Esophagus muscularis mucosa (tissue), 3 donors: ENCODE measurements at regions not wholly inside any gene's neighbourhood (a gene's known extent, or its start where the extent isn't known, plus 50 kb on each side); places are given as distances from the start of the nearest gene placed in this dataset.

Source experiments
- CTCF ChIP-seq, 3 experiments: fragments of 200-600 bp in 2 of 3; fragments of 450-650 bp in 1 of 3; sonication (generic) in 2 of 3; IDR thresholded peaks; one replicate each; pipeline ENCODE4 v1.5.1; 2017 to 2019; ENCODE audit warnings: antibody characterized with exemption in 3 of 3, mild to moderate bottlenecking in 2 of 3, moderate library complexity in 1 of 3
- POLR2A ChIP-seq: fragments of 450-650 bp; IDR thresholded peaks from one replicate; pipeline ENCODE4 v1.6.1; 2017; ENCODE audit warnings: antibody characterized with exemption, moderate library complexity, mild to moderate bottlenecking, low read depth
- POLR2AphosphoS5 ChIP-seq, 2 donors: sonication (generic); formaldehyde crosslinking; IDR thresholded peaks; one replicate each; pipeline ENCODE4 v1.6.1; 2017; ENCODE audit warnings: antibody characterized with exemption in 2 of 2

GRCh38 chr5:130365956-130366355 lies 461.7 kb downstream of the CHSY3 start:
- TF ChIP-seq CTCF (IDR thresholded peaks at IDR 0.05) (no peak), POLR2A (no peak), POLR2AphosphoS5 (IDR thresholded peaks at IDR 0.05) (no peak)
